GM12878 (cell line): ENCODE measurements at regions not wholly inside any gene's neighbourhood (a gene's known extent, or its start where the extent isn't known, plus 50 kb on each side); places are given as distances from the start of the nearest gene placed in this dataset.

ENCODE experiments used
- ATAC-seq: fragments of 200-7000 bp; cut with Tn5 transposase; 3 replicates; pipeline ENCODE4 v1.9.1; 2020; ENCODE audit warnings: mild to moderate bottlenecking, moderate library complexity
- BruUV-seq: library from RNA; stranded (reverse); fragments of 400-500 nt; replicated peaks from 2 replicates; lab custom pipeline; 2021; lab: Mats Ljungman, UMichigan
- CTCF ChIA-PET: fragments of 300-600 bp; sonication (Branson Sonifier 250); formaldehyde crosslinking; extraction: SDS; loops from one replicate; lab custom pipeline; 2021; ENCODE audit warnings: inconsistent platforms; lab: Yijun Ruan, JAX
- POLR2A ChIA-PET: fragments of 350-600 bp; formaldehyde crosslinking; extraction: SDS; loops from one replicate; lab custom pipeline; 2021; ENCODE audit warnings: inconsistent platforms; lab: Charles Lee
- RAD21 ChIA-PET: fragments of 300-600 bp; sonication (Branson Sonifier 250); formaldehyde crosslinking; loops from one replicate; lab custom pipeline; 2023; ENCODE audit warnings: antibody characterized with exemption; ENCODE audit not compliant: unreplicated experiment; lab: Charles Lee
- SMC1A ChIA-PET: fragments of 300-600 bp; sonication (Branson Sonifier 250); formaldehyde crosslinking; loops from one replicate; lab custom pipeline; 2023; ENCODE audit not compliant: unreplicated experiment, uncharacterized antibody; lab: Charles Lee
- DNase-seq: peaks from one replicate; pipeline ENCODE4 v3.0.0-alpha.2; 2011; ENCODE audit warnings: low read depth, low spot score
- FAIRE-seq: peaks from 3 replicates; lab custom pipeline; 2011; peaks lifted over from hg19 to GRCh38; lab: Jason Lieb, UNC
- H2AFZ ChIP-seq: 2 replicates; pipeline ENCODE4 v1.6.0; 2011; ENCODE audit warnings: low read depth, low read length, control low read depth; ENCODE audit not compliant: control insufficient read depth
- H3K27ac ChIP-seq: 2 replicates; pipeline ENCODE4 v1.5.1; 2011; ENCODE audit warnings: control low read depth; ENCODE audit not compliant: control insufficient read depth, insufficient read depth
- H3K27me3 ChIP-seq, 2 experiments: replicated peaks in 1 of 2; 2 replicates each; pipeline versions ENCODE4 v1.6.0 to v1.6.1; 2011; ENCODE audit warnings: low read length in 1 of 2; ENCODE audit not compliant: control insufficient read depth in 2 of 2, insufficient read depth in 2 of 2
- H3K36me3 ChIP-seq, 2 experiments: 2 replicates each; pipeline ENCODE4 v1.5.1; 2011; ENCODE audit warnings: low read length in 1 of 2; ENCODE audit not compliant: control insufficient read depth in 2 of 2, insufficient read depth in 2 of 2
- H3K4me1 ChIP-seq: 2 replicates; pipeline ENCODE4 v1.6.1; 2011; ENCODE audit warnings: mild to moderate bottlenecking, low read length, moderate library complexity, mixed read lengths; ENCODE audit not compliant: control insufficient read depth, insufficient read depth
- H3K4me2 ChIP-seq: 2 replicates; pipeline ENCODE4 v1.6.0; 2011; ENCODE audit warnings: control low read depth; ENCODE audit not compliant: control insufficient read depth, insufficient read depth
- H3K4me3 ChIP-seq: fragments of 200-600 bp; sonication (generic); 2 replicates; pipeline ENCODE4 v1.5.1; 2016
- H3K79me2 ChIP-seq: 2 replicates; pipeline ENCODE4 v1.6.0; 2011; ENCODE audit warnings: low read length; ENCODE audit not compliant: control insufficient read depth, insufficient read depth
- H3K9ac ChIP-seq: 2 replicates; pipeline ENCODE4 v1.8.0; 2011; ENCODE audit warnings: low read length, control low read depth, mixed read lengths; ENCODE audit not compliant: control insufficient read depth, insufficient read depth
- H3K9me3 ChIP-seq: replicated peaks from 3 replicates; pipeline ENCODE4 v1.5.1; 2011; ENCODE audit warnings: mild to moderate bottlenecking, low read length; ENCODE audit not compliant: control insufficient read depth, insufficient read depth
- H4K20me1 ChIP-seq: 2 replicates; pipeline ENCODE4 v1.6.0; 2011; ENCODE audit not compliant: control insufficient read depth, insufficient read depth
- BMI1 ChIP-seq: fragments of 450-650 bp; IDR thresholded peaks from 2 replicates; pipeline ENCODE4 v1.6.1; 2016; ENCODE audit warnings: mild to moderate bottlenecking, moderate library complexity, borderline replicate concordance
- CHD4 ChIP-seq: fragments of 200-600 bp; sonication (generic); IDR thresholded peaks from 2 replicates; pipeline ENCODE4 v1.6.1; 2016; ENCODE audit warnings: mild to moderate bottlenecking
- DPF2 ChIP-seq: fragments of 450-650 bp; IDR thresholded peaks from 2 replicates; pipeline ENCODE4 v1.6.1; 2017; ENCODE audit warnings: mild to moderate bottlenecking
- EGR1 ChIP-seq, 2 experiments: IDR thresholded peaks; 1 replicate in 1 of 2; 2 replicates in 1 of 2; pipeline ENCODE4 v1.6.1; 2011 to 2012; ENCODE audit warnings: low read depth in 2 of 2, low read length in 2 of 2, borderline replicate concordance in 1 of 2, mild to moderate bottlenecking in 1 of 2, moderate library complexity in 1 of 2
- FOS ChIP-seq: IDR thresholded peaks from 3 replicates; pipeline ENCODE4 v1.6.1; 2011; ENCODE audit warnings: borderline replicate concordance; ENCODE audit not compliant: insufficient read length; ENCODE audit errors: extremely low read depth
- FOXM1 ChIP-seq: IDR thresholded peaks from 2 replicates; pipeline ENCODE4 v1.6.1; 2012; ENCODE audit warnings: low read depth, mild to moderate bottlenecking, inconsistent platforms, low read length, moderate library complexity
- HDAC6 ChIP-seq: fragments of 200-600 bp; sonication (generic); IDR thresholded peaks from one replicate; pipeline ENCODE4 v1.8.0; 2017; ENCODE audit warnings: antibody characterized with exemption; ENCODE audit not compliant: unreplicated experiment
- HDGF ChIP-seq: fragments of 450-650 bp; IDR thresholded peaks from 2 replicates; pipeline ENCODE4 v1.6.1; 2016; ENCODE audit warnings: antibody characterized with exemption
- IKZF1 ChIP-seq: fragments of 450-650 bp; conservative IDR thresholded peaks from 2 replicates; pipeline ENCODE4 v1.6.1; 2017; ENCODE audit warnings: antibody characterized with exemption, mild to moderate bottlenecking
- KLF5 ChIP-seq: fragments of 450-650 bp; IDR thresholded peaks from 2 replicates; pipeline ENCODE4 v1.6.1; 2014; ENCODE audit warnings: mild to moderate bottlenecking; ENCODE audit not compliant: partially characterized antibody
- NFIC ChIP-seq: IDR thresholded peaks from 2 replicates; pipeline ENCODE4 v1.6.1; 2012; ENCODE audit warnings: low read depth, mild to moderate bottlenecking, inconsistent platforms, low read length, moderate library complexity
- NR2F1 ChIP-seq: fragments of 450-650 bp; conservative IDR thresholded peaks from 2 replicates; pipeline ENCODE4 v1.6.1; 2017; ENCODE audit warnings: mild to moderate bottlenecking
- POLR2A ChIP-seq: IDR thresholded peaks from 2 replicates; pipeline ENCODE4 v1.6.1; 2011; ENCODE audit warnings: low read depth, mild to moderate bottlenecking, low read length
- RBBP5 ChIP-seq: fragments of 200-600 bp; sonication (generic); conservative IDR thresholded peaks from 2 replicates; pipeline ENCODE4 v1.6.1; 2016
- RELA ChIP-seq: fragments of 450-650 bp; IDR thresholded peaks from 2 replicates; pipeline ENCODE4 v1.8.0; 2014; ENCODE audit warnings: borderline replicate concordance; ENCODE audit not compliant: partially characterized antibody
- SREBF2 ChIP-seq: IDR thresholded peaks from 2 replicates; pipeline ENCODE4 v1.6.1; 2012; ENCODE audit warnings: mild to moderate bottlenecking, low read length
- WRNIP1 ChIP-seq: IDR thresholded peaks from 2 replicates; pipeline ENCODE4 v1.6.1; 2011; ENCODE audit warnings: low read depth, low read length, improper control_type of control experiment, borderline replicate concordance
- ZNF622 ChIP-seq: fragments of 450-650 bp; IDR thresholded peaks from 2 replicates; pipeline ENCODE4 v1.6.1; 2017; ENCODE audit warnings: mild to moderate bottlenecking, inconsistent platforms
- WGBS: methylation state at CpG from one replicate; pipeline ENCODE4 v1.1.6; 2016; ENCODE audit warnings: low lambda C conversion rate; ENCODE audit not compliant: insufficient replicate concordance, insufficient coverage; ENCODE audit errors: missing lambda C conversion rate; 5-methylcytosine and 5-hydroxymethylcytosine counted together
- in situ Hi-C: fragments of 300-500 bp; cut with MboI; formaldehyde crosslinking; loops from 9 replicates; pipeline ENCODE4 v1.14.3; 2018; ENCODE audit warnings: mixed read lengths
- intact Hi-C: fragments of 100-400 bp; cut with micrococcal nuclease; formaldehyde crosslinking; loops from one replicate; pipeline ENCODE4 v1.14.2; 2022; ENCODE audit not compliant: unreplicated experiment
- TF ChIP-seq, protein P1 (sequence below): fragments of 450-650 bp; IDR thresholded peaks from 2 replicates; pipeline ENCODE4 v1.6.1; 2016; ENCODE audit warnings: mild to moderate bottlenecking
- TF ChIP-seq, protein P2 (sequence below): fragments of 450-650 bp; formaldehyde crosslinking; IDR thresholded peaks from 2 replicates; pipeline ENCODE4 v1.4.0; 2022; ENCODE audit warnings: mild to moderate bottlenecking, moderate library complexity

DNA sequence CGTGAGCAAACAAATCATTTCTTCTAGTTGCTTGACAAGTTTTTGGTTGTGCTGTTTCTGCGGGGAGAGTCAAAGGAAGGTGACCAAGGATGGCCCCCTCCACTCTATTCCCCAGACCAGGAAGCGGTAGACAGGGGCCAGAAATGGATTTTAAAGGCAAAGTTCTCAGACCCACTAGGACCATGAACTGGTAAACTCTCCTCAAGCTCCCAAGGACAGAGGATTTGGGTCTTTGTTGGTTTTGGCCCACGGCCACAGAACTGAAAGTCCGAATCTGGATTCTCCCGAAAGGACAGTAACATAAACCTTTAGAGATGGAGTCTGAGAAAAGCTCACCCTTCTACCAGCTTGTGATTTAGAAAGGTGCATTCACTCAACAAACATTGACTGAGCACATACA lies 85.9 kb upstream of the C2CD4B start (continued):
- no peak for TF ChIP-seq FOXM1
- TF ChIP-seq NFIC = no peak
- no peak for TF ChIP-seq HDAC6
- TF ChIP-seq BMI1 = no peak
- TF ChIP-seq ZNF622 = no peak

DNA sequence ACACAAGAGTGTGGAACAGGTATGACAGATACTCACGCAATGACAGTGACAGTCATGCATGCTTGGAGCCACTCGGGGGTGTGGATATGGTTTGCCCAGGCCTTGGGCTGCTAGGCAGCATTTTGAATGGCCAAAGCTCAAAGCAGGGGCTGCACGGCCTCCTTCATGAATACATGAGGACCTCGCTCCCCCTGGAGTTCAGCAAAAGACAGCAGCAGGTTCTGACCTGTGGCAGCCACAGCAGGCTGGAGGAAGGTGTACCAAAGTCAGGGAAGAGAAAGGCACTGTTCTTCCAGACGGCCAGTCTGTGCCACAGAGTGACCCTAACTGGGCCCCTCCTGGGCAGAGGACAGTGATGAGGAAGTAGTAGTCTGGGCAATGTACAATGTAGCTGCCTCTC lies 88.2 kb upstream of the C2CD4B start:
- TF ChIP-seq FOS = no peak
- TF ChIP-seq WRNIP1 = no peak
- no peak for TF ChIP-seq NFIC
- TF ChIP-seq IKZF1 = no peak
- TF ChIP-seq KLF5 = no peak
- TF ChIP-seq, protein P1, sequence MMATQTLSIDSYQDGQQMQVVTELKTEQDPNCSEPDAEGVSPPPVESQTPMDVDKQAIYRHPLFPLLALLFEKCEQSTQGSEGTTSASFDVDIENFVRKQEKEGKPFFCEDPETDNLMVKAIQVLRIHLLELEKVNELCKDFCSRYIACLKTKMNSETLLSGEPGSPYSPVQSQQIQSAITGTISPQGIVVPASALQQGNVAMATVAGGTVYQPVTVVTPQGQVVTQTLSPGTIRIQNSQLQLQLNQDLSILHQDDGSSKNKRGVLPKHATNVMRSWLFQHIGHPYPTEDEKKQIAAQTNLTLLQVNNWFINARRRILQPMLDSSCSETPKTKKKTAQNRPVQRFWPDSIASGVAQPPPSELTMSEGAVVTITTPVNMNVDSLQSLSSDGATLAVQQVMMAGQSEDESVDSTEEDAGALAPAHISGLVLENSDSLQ = no peak
- no peak for TF ChIP-seq CHD4
- no peak for TF ChIP-seq HDGF
- TF ChIP-seq, protein P2, sequence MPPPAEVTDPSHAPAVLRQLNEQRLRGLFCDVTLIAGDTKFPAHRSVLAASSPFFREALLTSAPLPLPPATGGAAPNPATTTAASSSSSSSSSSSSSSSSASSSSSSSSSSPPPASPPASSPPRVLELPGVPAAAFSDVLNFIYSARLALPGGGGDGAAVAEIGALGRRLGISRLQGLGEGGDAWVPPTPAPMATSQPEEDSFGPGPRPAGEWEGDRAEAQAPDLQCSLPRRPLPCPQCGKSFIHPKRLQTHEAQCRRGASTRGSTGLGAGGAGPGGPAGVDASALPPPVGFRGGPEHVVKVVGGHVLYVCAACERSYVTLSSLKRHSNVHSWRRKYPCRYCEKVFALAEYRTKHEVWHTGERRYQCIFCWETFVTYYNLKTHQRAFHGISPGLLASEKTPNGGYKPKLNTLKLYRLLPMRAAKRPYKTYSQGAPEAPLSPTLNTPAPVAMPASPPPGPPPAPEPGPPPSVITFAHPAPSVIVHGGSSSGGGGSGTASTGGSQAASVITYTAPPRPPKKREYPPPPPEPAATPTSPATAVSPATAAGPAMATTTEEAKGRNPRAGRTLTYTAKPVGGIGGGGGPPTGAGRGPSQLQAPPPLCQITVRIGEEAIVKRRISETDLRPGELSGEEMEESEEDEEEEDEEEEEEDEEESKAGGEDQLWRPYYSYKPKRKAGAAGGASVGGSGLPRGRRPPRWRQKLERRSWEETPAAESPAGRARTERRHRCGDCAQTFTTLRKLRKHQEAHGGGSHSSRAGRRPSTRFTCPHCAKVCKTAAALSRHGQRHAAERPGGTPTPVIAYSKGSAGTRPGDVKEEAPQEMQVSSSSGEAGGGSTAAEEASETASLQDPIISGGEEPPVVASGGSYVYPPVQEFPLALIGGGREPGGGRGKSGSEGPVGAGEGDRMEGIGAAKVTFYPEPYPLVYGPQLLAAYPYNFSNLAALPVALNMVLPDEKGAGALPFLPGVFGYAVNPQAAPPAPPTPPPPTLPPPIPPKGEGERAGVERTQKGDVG (CRISPR knock-in tag) = no peak
- no peak for TF ChIP-seq SREBF2
- no peak for TF ChIP-seq POLR2A
- TF ChIP-seq RBBP5 = no peak
- no peak for TF ChIP-seq DPF2
- TF ChIP-seq NR2F1 = no peak
- no peak for TF ChIP-seq EGR1 (IDR thresholded peaks at IDR 0.05; ENCODE audit: borderline replicate concordance in 1 of 2, low read depth in 2 of 2, low read length in 2 of 2)
- TF ChIP-seq RELA = no peak
- H3K9me3 ChIP-seq = no peaks in the 10 kb centered on the region
- no peak overlapping the region for H3K4me3 ChIP-seq
- H3K4me2 ChIP-seq = no peak overlapping the region
- intact Hi-C loops (loop anchor here (5.0 kb wide), 1 partner anchor 381 kb away; no protein-coding TSS in a partner anchor), in situ Hi-C loops (no loop called here)
- H3K36me3 ChIP-seq = no peaks in the 10 kb centered on the region
- no peak for DNase-seq
- no peaks in the 10 kb centered on the region for H3K4me1 ChIP-seq
- FAIRE-seq = no peak
- RAD21 ChIA-PET = interaction anchor here (1.7 kb wide), 1 partner anchor 53 kb away, joined by 4 read pairs; no protein-coding TSS in a partner anchor
- POLR2A ChIA-PET = no interaction called here
- no peaks in the 10 kb centered on the region; a peak in 1 of 4 replicates for H3K27me3 ChIP-seq
- no peak for ATAC-seq
- no peak overlapping the region for H2AFZ ChIP-seq
- no peak overlapping the region for H3K27ac ChIP-seq
- no peaks in the 10 kb centered on the region for H3K79me2 ChIP-seq
- CTCF ChIA-PET = interaction anchor here (0.7 to 2.3 kb wide), 7 partner anchors 11 to 381 kb away, joined by 3 to 9 read pairs (median 5); no protein-coding TSS in a partner anchor
- SMC1A ChIA-PET = interaction anchor here (0.7 kb wide), 1 partner anchor 18 kb away, joined by 3 read pairs; no protein-coding TSS in a partner anchor
- WGBS = 0% methylated on average over 5 of the region's 5 CpGs
- no peaks in the 10 kb centered on the region for H4K20me1 ChIP-seq
- H3K9ac ChIP-seq = no peak overlapping the region
- no TSS peak for BruUV-seq
